ENCODE measurements at regions not wholly inside any gene's neighbourhood (a gene's known extent, or its start where the extent isn't known, plus 50 kb on each side); places are given as distances from the start of the nearest gene placed in this dataset.

- TF ChIP-seq CTCF (IDR thresholded peaks at IDR 0.05; ENCODE audit: unreplicated experiment) = no peak
- no peaks in the 10 kb centered on the region for H3K9me3 Mint-ChIP-seq
- H3K4me1 Mint-ChIP-seq = no peaks in the 10 kb centered on the region
- DNase-seq (ENCODE audit: low spot score in 2 of 2, unreplicated experiment in 2 of 2) = no peak
- no peaks in the 10 kb centered on the region for H3K36me3 Mint-ChIP-seq
- no peak overlapping the region for H3K4me3 Mint-ChIP-seq
- H3K27me3 Mint-ChIP-seq (ENCODE audit: low read depth) = no peaks in the 10 kb centered on the region
- H3K27ac Mint-ChIP-seq = no peak overlapping the region
Measured at GRCh38 chr3:153693207-153693606, 428.0 kb upstream of the ARHGEF26 start.

GRCh38 chr3:153702106-153702505 is 419.1 kb upstream of the ARHGEF26 start:
- no peaks in the 10 kb centered on the region for H3K36me3 Mint-ChIP-seq
- no peak overlapping the region for H3K4me3 Mint-ChIP-seq
- H3K4me1 Mint-ChIP-seq = peaks cover 8% of the 10 kb centered on the region
- H3K27me3 Mint-ChIP-seq (ENCODE audit: low read depth) = peaks cover 12% of the 10 kb centered on the region
- no peak for DNase-seq (ENCODE audit: low spot score in 2 of 2, unreplicated experiment in 2 of 2)
- no peak for TF ChIP-seq CTCF (IDR thresholded peaks at IDR 0.05; ENCODE audit: unreplicated experiment)
- no peak overlapping the region for H3K27ac Mint-ChIP-seq
- H3K9me3 Mint-ChIP-seq = no peaks in the 10 kb centered on the region

- Mint-ChIP-seq H3K27ac (no peak overlapping the region), H3K4me1 (peaks cover 8% of the 10 kb centered on the region), H3K36me3 (peaks cover under 1% of the 10 kb centered on the region), H3K4me3 (no peak overlapping the region), H3K27me3 (ENCODE audit: low read depth) (peaks cover 13% of the 10 kb centered on the region), H3K9me3 (peaks cover 2% of the 10 kb centered on the region)
- DNase-seq (ENCODE audit: low spot score in 2 of 2, unreplicated experiment in 2 of 2) = no peak
- TF ChIP-seq CTCF (IDR thresholded peaks at IDR 0.05; ENCODE audit: unreplicated experiment) = no peak
Measured at GRCh38 chr3:153704115-153704514, 417.1 kb upstream of the ARHGEF26 start.

GRCh38 chr3:153706706-153707105 is 414.5 kb upstream of the ARHGEF26 start:
- Mint-ChIP-seq H3K4me1 (peaks cover 8% of the 10 kb centered on the region), H3K4me3 (no peak overlapping the region)
- no peak for DNase-seq (ENCODE audit: low spot score in 2 of 2, unreplicated experiment in 2 of 2)

GRCh38 chr3:153714016-153714415 is 407.2 kb upstream of the ARHGEF26 start:
- H3K4me1 Mint-ChIP-seq = no peaks in the 10 kb centered on the region
- DNase-seq (ENCODE audit: low spot score in 2 of 2, unreplicated experiment in 2 of 2) = no peak
- no peak for TF ChIP-seq CTCF (IDR thresholded peaks at IDR 0.05; ENCODE audit: unreplicated experiment)

More at GRCh38 chr3:153706706-153707105, 414.5 kb upstream of the ARHGEF26 start:
- Mint-ChIP-seq H3K27ac (no peak overlapping the region), H3K27me3 (ENCODE audit: low read depth) (peaks cover 6% of the 10 kb centered on the region), H3K36me3 (peaks cover 2% of the 10 kb centered on the region), H3K9me3 (peaks cover 17% of the 10 kb centered on the region)
- TF ChIP-seq CTCF (IDR thresholded peaks at IDR 0.05; ENCODE audit: unreplicated experiment) = no peak

More at GRCh38 chr3:153714016-153714415, 407.2 kb upstream of the ARHGEF26 start:
- H3K27ac Mint-ChIP-seq = no peak overlapping the region
- H3K36me3 Mint-ChIP-seq = peaks cover 2% of the 10 kb centered on the region
- peaks cover 2% of the 10 kb centered on the region for H3K27me3 Mint-ChIP-seq (ENCODE audit: low read depth)
- H3K4me3 Mint-ChIP-seq = no peak overlapping the region
- peaks cover 16% of the 10 kb centered on the region for H3K9me3 Mint-ChIP-seq
